ENCODE measurements at regions not wholly inside any gene's neighbourhood (a gene's known extent, or its start where the extent isn't known, plus 50 kb on each side); places are given as distances from the start of the nearest gene placed in this dataset.

DNA sequence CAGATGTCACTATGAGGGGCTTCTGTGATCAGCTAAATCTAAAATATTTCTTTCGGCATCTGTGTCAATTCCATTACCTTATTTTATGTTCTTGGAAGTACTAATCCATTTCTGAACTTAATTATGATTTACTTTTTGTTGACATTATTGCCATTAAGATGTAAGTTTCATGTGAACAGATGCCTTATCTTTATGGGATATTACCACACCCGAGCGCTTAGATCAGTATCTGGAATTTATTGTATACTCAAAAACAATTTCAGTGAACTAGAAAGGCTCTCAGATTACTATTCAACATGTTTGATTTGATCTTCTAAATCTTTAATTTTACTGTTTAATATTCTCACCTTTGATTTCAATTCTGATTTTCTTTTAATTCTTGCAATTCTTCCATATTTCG lies 567.7 kb upstream of the TLE4 start:
- TF ChIP-seq CEBPB (IDR thresholded peaks at IDR 0.05) (no peak), RAD21 (conservative IDR thresholded peaks at IDR 0.05 in 1 of 2, IDR thresholded peaks at IDR 0.05 in 1 of 2) (no peak), HOXA7 (CRISPR knock-in tag; IDR thresholded peaks at IDR 0.05) (no peak), JUN (IDR thresholded peaks at IDR 0.05) (no peak), MYC (IDR thresholded peaks at IDR 0.05; ENCODE audit: borderline replicate concordance, low read length) (no peak), RARB (CRISPR knock-in tag; IDR thresholded peaks at IDR 0.05) (no peak), POLR2A (IDR thresholded peaks at IDR 0.05; ENCODE audit: low read length) (no peak)
- TF ChIP-seq, protein P1, sequence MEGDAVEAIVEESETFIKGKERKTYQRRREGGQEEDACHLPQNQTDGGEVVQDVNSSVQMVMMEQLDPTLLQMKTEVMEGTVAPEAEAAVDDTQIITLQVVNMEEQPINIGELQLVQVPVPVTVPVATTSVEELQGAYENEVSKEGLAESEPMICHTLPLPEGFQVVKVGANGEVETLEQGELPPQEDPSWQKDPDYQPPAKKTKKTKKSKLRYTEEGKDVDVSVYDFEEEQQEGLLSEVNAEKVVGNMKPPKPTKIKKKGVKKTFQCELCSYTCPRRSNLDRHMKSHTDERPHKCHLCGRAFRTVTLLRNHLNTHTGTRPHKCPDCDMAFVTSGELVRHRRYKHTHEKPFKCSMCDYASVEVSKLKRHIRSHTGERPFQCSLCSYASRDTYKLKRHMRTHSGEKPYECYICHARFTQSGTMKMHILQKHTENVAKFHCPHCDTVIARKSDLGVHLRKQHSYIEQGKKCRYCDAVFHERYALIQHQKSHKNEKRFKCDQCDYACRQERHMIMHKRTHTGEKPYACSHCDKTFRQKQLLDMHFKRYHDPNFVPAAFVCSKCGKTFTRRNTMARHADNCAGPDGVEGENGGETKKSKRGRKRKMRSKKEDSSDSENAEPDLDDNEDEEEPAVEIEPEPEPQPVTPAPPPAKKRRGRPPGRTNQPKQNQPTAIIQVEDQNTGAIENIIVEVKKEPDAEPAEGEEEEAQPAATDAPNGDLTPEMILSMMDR (IDR thresholded peaks at IDR 0.05) = no peak
